ENCODE measurements at regions not wholly inside any gene's neighbourhood (a gene's known extent, or its start where the extent isn't known, plus 50 kb on each side); places are given as distances from the start of the nearest gene placed in this dataset.

DNA sequence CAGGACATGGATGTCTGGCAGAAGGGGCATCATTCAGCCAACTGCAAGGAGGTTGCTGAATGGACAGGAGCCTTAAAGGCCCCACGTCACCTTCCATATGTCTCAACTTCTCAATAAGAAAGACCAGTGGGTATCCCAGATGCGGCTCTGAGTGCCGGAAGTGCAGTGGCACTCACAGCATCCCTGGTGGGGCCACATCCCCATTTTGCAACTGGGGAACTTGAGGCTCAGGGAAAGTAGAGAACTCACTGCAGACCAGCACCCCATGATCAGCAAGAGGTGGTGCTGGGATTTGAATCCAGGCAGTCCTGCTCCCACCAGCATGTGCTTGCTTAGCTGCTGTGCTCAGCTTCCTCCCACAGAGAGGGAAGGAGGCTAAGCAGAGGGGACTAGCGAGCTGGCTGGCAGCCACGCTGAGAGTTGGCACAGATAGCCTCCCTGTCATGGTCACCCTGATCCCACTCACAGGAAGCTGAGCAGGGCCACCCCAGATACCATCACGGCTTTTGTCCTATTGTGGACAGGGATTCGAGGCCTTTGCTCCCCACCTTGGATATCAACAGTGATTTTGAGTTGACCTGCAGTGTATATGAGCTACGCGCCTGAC, 294.2 kb upstream of the FOXF1 start:
- no peaks in the 10 kb centered on the region for H3K36me3 ChIP-seq
- ATAC-seq (no peak), DNase-seq (no peak)
- intact Hi-C loops (cut with DNase I) = no loop called here
- peaks cover 19% of the 10 kb centered on the region for H3K4me1 ChIP-seq
- H3K27ac ChIP-seq = no peak overlapping the region
- H3K9me3 ChIP-seq = no peaks in the 10 kb centered on the region
- TF ChIP-seq, protein P1, sequence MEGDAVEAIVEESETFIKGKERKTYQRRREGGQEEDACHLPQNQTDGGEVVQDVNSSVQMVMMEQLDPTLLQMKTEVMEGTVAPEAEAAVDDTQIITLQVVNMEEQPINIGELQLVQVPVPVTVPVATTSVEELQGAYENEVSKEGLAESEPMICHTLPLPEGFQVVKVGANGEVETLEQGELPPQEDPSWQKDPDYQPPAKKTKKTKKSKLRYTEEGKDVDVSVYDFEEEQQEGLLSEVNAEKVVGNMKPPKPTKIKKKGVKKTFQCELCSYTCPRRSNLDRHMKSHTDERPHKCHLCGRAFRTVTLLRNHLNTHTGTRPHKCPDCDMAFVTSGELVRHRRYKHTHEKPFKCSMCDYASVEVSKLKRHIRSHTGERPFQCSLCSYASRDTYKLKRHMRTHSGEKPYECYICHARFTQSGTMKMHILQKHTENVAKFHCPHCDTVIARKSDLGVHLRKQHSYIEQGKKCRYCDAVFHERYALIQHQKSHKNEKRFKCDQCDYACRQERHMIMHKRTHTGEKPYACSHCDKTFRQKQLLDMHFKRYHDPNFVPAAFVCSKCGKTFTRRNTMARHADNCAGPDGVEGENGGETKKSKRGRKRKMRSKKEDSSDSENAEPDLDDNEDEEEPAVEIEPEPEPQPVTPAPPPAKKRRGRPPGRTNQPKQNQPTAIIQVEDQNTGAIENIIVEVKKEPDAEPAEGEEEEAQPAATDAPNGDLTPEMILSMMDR (IDR thresholded peaks at IDR 0.05) = no peak
- peaks cover 2% of the 10 kb centered on the region for H3K27me3 ChIP-seq (ENCODE audit: low read depth)
- no peak overlapping the region for H3K4me3 ChIP-seq

DNA sequence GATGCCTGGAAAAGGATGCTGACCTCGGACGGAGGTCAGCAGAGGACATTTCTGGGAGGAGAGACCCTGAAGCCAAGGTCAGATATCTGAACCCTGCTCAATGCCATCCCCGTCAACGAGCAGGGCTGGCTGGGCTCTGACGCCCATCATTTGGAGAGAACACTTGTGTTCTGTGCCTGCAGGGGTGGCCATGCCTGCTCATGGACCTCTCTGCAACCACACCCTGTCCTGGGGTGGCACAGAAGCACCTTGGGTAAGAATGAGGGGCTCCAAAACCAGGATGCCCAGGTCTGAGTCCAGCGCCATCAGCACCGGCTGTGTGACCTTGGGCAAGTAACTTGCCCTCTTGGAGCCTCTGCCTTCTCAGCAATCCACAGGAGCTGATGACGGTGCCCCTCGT, 293.7 kb upstream of the FOXF1 start:
- intact Hi-C loops (cut with DNase I) = no loop called here
- Histone ChIP-seq H3K27ac (no peak overlapping the region), H3K9me3 (no peaks in the 10 kb centered on the region), H3K27me3 (ENCODE audit: low read depth) (peaks cover 5% of the 10 kb centered on the region), H3K4me3 (no peak overlapping the region), H3K36me3 (no peaks in the 10 kb centered on the region), H3K4me1 (peaks cover 19% of the 10 kb centered on the region)
- ATAC-seq = no peak
- DNase-seq = no peak
- TF ChIP-seq, protein P1 (IDR thresholded peaks at IDR 0.05) = no peak

DNA sequence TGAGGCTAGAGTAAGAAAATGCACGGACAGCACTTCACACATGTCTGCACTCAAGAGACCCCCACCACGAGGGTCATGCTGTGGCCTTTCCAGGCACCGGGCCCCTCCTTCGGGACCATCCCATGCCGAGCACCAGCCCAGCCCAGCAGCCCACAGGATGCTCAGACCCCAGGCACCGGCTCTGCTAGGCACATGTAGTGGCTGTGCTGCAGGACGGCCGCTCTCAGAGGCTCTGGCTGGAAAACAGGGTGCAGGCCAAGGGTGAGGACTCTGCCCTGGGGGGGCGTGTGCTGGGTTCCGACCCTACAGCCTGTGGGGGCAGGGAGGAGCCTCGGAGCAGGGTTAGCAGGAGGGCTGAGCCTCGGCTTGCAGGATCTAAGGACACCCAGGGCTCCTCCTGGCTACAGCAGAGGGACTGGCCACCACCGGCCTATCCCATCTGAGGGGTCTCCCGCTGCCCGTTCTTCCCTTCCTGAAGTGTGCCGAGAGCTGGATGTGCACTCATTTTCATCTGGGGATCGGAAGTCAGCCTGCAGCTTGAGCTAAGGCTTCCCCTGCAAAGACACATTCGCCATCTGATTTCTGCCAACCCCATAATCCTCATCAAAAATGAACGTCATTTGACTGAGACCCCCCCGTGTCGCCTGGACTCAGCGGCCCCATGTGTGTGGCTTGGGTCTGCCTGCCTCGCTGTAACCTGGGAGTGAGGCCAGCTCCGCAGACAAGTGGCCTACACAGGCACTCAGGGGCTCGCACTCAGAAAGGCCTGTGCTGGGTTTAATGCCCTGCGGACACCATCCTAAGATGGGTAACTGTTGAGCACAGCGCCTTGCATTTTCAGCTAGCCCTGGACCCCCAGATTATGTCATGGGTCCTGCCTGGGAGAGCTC, 293.1 kb upstream of the FOXF1 start:
- no peaks in the 10 kb centered on the region for H3K9me3 ChIP-seq
- ATAC-seq = no peak
- DNase-seq = no peak
- no peak overlapping the region for H3K4me3 ChIP-seq
- intact Hi-C loops (cut with DNase I) = no loop called here
- peaks cover 19% of the 10 kb centered on the region for H3K4me1 ChIP-seq
- H3K27ac ChIP-seq = no peak overlapping the region
- no peaks in the 10 kb centered on the region for H3K36me3 ChIP-seq
- TF ChIP-seq, protein P1 (IDR thresholded peaks at IDR 0.05) = no peak
- H3K27me3 ChIP-seq (ENCODE audit: low read depth) = peaks cover 5% of the 10 kb centered on the region

DNA sequence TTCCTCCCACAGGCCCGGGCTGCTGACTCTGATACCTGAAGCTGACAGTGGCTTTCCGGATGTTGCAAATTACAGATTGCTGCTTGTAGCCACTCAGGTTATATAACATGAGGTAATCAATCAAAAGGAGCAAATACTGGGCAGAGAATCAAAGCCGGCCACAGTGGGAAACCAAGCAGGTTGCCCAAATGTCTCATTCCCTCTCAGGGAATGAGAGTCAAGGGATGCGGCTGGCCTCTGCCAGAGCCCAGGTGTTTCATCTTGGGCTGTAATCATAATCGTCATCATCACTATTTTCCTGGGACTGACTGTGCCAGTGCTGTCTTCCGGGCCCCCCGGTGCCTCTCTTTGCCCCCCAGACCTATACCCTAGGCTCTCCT, 292.4 kb upstream of the FOXF1 start:
- ATAC-seq = no peak

DNA sequence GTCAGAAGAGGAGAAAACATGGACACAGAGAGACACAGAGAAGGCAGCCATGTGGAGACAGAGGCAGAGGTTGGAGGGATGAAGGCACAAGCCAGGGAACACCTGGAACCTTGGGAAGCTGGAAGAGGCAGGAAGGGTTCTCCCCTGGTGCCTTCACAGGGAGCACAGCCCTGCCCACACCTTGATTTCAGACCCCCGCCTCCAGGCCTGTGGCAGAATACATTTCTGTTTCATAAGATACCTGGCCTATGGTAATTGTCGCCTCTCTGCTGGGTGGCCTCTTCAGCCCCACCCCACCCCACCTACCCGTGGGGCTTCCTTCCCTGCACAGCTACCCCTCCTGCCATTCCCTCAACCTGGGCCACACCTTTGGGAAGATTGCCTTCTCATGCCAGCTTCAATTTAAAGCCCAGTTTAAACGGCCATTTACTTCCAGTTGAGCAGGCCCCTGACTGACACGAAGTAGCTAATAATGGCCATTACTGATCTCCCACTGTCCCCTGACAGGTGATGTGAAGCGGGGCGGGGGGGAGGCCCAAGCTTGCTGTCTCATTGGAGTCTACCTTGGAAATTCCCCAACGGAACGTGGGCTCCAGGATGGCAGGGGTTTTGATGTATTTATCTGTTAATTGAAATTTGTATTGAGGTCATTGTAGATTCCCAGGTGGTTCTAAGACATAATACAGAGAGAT, 291.7 kb upstream of the FOXF1 start:
- Histone ChIP-seq H3K9me3 (no peaks in the 10 kb centered on the region), H3K27ac (no peak overlapping the region), H3K27me3 (ENCODE audit: low read depth) (peaks cover 5% of the 10 kb centered on the region), H3K4me3 (no peak overlapping the region), H3K4me1 (peaks cover 20% of the 10 kb centered on the region), H3K36me3 (no peaks in the 10 kb centered on the region)
- ATAC-seq (no peak), DNase-seq (no peak)
- intact Hi-C loops (cut with DNase I) = no loop called here
- TF ChIP-seq, protein P1 (IDR thresholded peaks at IDR 0.05) = no peak

More for the DNA sequence above, 292.4 kb upstream of the FOXF1 start:
- H3K27ac ChIP-seq = no peak overlapping the region
- peaks cover 22% of the 10 kb centered on the region for H3K4me1 ChIP-seq
- intact Hi-C loops (cut with DNase I) = no loop called here
- H3K36me3 ChIP-seq = no peaks in the 10 kb centered on the region
- H3K27me3 ChIP-seq (ENCODE audit: low read depth) = peaks cover 5% of the 10 kb centered on the region
- TF ChIP-seq, protein P1 (IDR thresholded peaks at IDR 0.05) = no peak
- no peaks in the 10 kb centered on the region for H3K9me3 ChIP-seq
- no peak overlapping the region for H3K4me3 ChIP-seq
- DNase-seq = no peak
